GM21360 (cell line): ENCODE measurements at regions not wholly inside any gene's neighbourhood (a gene's known extent, or its start where the extent isn't known, plus 50 kb on each side); places are given as distances from the start of the nearest gene placed in this dataset.

Source experiments
- ATAC-seq: cut with Tn5 transposase; IDR thresholded peaks from one replicate; pipeline ENCODE4 v1.9.1; 2021; ENCODE audit warnings: mild to moderate bottlenecking, moderate library complexity; ENCODE audit not compliant: unreplicated experiment

GRCh38 chr2:2758793-2759367, 427.8 kb upstream of the MYT1L start:
- no peak for ATAC-seq

DNA sequence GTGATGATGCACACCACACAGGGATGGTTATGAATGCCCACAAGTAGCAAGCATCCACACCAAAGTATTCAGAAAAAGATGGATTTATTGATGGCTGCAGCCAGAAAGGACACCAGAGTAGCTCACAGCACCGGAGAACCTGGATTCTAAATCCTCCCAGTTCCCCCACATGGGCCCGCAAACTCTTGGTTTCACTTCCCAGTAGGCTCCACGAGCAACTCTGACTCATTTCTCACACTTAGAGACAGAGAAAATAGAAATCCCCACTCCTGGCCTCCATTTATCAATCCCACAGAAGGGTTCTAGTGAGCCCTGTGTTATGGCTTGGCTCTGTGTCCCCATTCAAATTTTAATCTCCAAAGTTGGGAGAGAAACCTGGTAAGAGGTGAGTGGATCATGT, 426.7 kb upstream of the MYT1L start:
- peak; percentile 94 for ATAC-seq

- no peak for ATAC-seq
Observed at GRCh38 chr2:2756886-2757285, 425.8 kb upstream of the MYT1L start.

DNA sequence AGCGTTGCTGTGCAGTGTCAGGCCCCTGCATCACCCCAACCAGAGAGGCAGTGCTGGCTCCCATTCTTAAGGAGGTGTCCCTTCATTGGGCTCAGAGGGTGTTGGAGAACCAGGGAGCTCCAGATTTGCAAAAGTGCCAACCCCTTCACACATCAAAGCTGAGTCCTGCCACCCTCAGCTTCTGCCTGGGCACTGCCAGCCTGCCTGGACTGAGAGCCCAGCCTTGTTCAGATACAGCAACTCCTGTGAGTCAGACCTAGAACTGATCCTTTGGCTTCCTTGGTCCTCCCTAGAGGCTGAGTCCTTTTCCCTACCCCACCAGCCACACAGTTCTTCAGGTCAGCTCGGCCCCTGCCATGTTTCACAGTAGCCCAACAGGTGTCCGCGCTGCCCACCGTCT, 424.9 kb upstream of the MYT1L start:
- ATAC-seq, result no peak

DNA sequence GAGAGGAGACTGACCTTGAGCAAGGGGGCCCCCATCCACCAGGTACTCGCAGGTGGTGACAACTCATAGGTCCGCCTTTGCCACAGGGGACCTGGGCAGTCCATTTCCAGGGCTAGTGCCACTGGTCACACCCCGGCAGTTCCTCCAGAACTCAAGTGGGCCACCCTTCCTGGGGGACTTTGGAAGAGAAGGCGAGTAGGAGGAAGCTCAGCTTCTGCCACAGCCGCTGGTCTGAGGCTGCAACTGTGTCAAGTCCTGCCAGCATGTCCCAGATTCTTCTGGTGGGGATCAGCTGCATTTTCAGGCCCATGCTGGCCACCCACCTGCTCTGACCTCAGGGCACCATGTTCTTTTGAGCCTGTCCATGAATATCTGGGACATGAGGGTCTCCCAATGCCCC, 423.9 kb upstream of the MYT1L start:
- ATAC-seq, result no peak

- ATAC-seq, result no peak
Observed at GRCh38 chr2:2751715-2752315, 420.7 kb upstream of the MYT1L start.

DNA sequence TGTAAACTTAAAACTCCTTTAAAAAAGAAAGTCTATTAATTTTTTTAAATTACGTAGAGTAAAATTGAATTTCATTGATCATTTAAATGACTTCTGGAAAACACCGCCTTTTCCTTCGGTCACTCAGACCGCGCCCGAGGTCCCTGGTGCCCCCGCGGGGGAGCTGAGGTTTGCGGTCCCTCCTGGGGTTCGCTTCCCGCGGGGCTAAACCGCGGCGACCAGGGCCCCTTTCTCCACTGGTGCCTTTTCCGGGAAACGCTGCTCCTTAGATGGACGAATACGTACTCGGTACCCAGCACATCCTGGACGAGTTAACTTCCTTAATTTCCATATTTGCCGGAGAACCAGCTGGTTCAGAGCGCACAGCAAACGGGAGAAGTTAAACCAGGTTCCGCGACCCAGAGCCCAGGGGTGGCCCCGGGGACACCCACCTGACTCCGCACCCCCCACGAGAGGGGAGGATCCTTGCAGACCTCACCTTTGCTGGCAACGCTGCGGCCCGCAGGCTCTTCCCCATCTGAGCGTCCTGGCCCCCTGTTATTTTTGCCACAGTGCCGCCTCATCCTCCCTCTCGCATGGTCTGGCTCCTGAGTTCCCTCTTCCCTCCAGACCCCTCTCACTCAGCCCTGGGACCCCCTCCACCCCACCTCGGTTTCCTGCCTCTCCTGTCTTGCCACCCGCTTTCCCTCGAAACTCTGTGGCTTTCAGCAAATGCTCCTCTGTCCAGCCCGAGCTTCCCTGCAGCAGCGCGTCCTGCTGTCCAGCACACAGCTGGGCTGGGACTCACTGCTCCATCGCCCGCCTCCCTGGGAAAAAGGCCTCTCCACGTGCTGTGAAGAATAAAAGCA, 420.0 kb upstream of the MYT1L start:
- no peak for ATAC-seq

GRCh38 chr2:2749206-2749598, 418.1 kb upstream of the MYT1L start:
- no peak for ATAC-seq

GRCh38 chr2:2748399-2749205, 417.5 kb upstream of the MYT1L start:
- no peak for ATAC-seq

DNA sequence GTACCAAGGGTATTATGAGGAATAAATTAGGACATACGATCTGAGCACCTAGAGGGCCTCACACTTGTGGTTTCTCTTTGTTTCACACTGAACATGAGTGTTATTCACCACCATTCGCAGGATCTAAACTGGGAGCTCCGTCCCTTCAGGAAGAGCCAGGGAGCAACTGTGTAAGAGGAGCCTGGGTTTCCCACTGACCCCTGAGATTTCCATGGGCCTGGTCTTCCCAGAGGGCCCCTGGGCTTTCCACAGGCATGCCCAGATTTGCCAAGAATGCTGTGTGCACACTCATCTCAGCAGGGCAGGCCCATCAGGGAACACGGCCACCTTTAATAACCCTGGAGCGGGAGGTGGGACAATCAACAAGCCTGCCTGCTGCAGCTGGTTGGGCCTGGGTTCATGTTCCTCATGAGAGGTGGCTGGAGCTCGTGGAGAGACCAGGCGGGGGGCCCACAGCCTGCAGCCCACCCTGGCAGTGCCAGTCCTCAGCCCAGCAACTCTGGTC, 416.8 kb upstream of the MYT1L start:
- no peak for ATAC-seq

DNA sequence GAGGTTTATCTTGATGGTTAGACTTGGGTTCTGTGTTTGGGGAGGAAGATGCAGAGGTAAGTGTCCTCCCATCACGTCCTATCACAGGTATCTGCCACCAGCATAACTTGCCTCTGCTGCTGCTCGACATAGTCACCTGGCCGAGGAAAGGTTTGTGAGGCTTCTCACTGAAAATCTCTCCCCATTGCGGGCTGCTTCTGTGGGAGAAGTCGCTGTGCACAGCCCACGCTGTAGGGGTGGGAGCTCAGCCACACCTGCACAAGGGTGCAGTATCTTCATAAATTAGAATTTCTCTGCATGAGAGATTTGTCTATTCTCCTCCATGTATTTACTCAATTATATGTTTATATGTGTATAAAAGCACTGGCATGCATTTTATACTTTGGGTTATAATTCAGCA, 415.7 kb upstream of the MYT1L start:
- ATAC-seq, result no peak

- ATAC-seq, result no peak
Observed at GRCh38 chr2:2744958-2745715, 414.1 kb upstream of the MYT1L start.

GRCh38 chr2:2744107-2744506, 413.0 kb upstream of the MYT1L start:
- no peak for ATAC-seq

- ATAC-seq, result no peak
Observed at GRCh38 chr2:2743164-2743571, 412.1 kb upstream of the MYT1L start.

- no peak for ATAC-seq
Observed at GRCh38 chr2:2742726-2743125, 411.7 kb upstream of the MYT1L start.

GRCh38 chr2:2740238-2740775, 409.2 kb upstream of the MYT1L start:
- ATAC-seq, result no peak

DNA sequence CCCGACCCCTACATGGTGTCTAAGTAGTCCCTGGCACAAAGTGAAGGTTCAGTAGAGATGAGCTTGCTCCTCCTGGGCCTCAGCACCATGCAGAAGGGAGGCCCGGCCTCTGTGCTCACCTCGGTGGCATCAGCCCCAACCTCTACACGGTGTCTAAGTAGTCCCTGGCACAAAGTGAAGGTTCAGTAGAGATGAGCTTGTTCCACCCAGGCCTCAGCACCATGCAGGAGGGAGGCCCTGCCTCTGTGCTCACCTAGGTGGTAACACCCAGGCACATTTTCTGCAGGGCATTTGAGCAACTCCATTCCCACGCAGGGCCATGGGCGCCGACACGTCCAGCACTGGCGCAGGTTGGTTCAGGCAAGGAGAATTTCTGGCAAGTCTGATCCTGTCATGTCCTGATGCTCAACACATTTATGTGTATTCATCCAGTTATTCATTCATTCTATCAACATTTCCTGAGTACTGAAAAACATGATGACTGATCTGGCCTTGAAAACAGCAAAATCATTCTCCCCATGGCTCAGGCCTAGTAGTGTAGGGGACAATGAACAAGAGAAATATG, 408.2 kb upstream of the MYT1L start:
- no peak for ATAC-seq

- ATAC-seq, result no peak
Observed at GRCh38 chr2:2738684-2739083, 407.6 kb upstream of the MYT1L start.

- no peak for ATAC-seq
Observed at GRCh38 chr2:2738276-2738675, 407.2 kb upstream of the MYT1L start.

DNA sequence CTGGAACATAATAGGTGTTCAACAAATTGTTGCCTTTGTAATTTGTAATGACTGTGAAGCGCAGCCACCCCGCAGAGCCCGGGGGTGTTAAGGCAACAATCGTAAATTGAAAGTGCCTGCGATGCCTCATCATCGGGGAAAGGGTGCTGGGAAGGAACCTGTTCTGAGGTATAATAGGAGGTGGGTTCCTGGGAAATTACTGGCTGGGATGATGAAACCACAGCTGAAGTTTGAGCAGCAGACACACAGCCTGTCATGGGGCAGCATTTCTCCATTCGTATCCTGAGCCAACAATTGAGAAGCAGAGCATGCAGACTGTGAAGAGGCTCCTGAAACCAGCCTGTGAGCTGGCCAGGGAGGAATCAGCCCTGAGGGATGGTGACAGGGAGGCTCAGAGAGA, 404.0 kb upstream of the MYT1L start:
- ATAC-seq, result no peak
